ENCODE measurements at regions not wholly inside any gene's neighbourhood (a gene's known extent, or its start where the extent isn't known, plus 50 kb on each side); places are given as distances from the start of the nearest gene placed in this dataset.

DNA sequence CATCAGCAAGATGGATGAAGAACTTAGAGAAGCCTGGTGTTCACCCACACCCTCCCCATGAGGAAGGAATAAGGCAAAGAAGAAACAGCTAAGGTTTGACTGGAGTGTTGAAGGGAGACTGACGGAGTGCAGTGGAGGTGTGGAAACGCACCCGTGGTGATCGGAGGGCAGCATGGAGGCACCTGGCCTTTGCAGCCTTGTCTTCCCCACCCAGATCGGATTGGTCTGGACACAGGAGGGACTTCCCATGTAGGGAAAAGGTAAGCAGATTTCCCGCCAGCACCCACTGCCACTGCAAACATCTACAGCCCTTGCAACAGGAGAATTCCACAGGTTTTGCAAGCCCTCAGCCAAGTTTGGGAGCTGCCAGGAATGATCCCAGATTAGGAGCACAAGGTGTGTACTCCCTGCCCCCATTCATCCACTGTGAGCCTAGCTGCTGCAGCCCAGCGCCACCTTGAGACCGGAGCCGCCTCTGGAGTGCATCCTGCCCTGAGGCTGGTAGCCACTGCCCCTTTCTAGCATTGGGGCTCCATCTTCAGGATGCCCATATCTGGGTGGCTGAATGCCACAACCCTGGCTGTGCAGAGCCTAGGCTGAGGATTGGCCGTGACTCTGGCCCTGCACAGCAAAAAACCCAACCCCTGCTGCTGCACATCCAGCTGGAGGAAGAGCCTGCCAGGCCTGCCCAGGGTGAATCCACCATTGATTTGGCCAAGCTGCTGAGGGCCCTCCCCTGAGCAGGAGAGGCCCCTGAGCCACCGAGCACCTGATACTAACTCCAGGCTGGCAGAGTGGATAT is 411.1 kb downstream of the TMEM121 start:
- Histone ChIP-seq H2BK12ac (ENCODE audit: low read depth, low read length) (no peak overlapping the region), H3K79me2 (ENCODE audit: control insufficient read depth in 1 of 2, insufficient read depth in 2 of 2, low read length in 2 of 2) (no peaks in the 10 kb centered on the region), H3K56ac (replicated peaks; ENCODE audit: insufficient read length, low read depth, low read length) (no peak overlapping the region), H3K4me2 (ENCODE audit: insufficient read depth in 1 of 2, low read depth in 2 of 2, low read length in 2 of 2) (no peak overlapping the region), H3K4ac (replicated peaks; ENCODE audit: insufficient read length, low read depth, low read length) (no peak overlapping the region), H4K8ac (ENCODE audit: extremely low read depth, insufficient read depth, low read length) (no peak overlapping the region), H2BK15ac (ENCODE audit: low read length) (no peak overlapping the region), H3K4me1 (replicated peaks in 1 of 4; ENCODE audit: control insufficient read depth in 3 of 4, insufficient read depth in 4 of 4, low read length in 3 of 4) (no peaks in the 10 kb centered on the region), H2BK120ac (replicated peaks; ENCODE audit: low read depth, low read length) (no peak overlapping the region), H3K23me2 (ENCODE audit: low read depth, low read length) (no peaks in the 10 kb centered on the region), H2BK20ac (ENCODE audit: low read length) (no peak overlapping the region), H3K18ac (ENCODE audit: extremely low read depth, low read length) (no peak overlapping the region), H3K9ac (replicated peaks in 1 of 4; ENCODE audit: extremely low read depth in 1 of 4, low read depth in 3 of 4, low read length in 3 of 4) (no peak overlapping the region), H2AFZ (ENCODE audit: low read length) (no peak overlapping the region), H4K91ac (replicated peaks; ENCODE audit: insufficient read length, low read length) (no peak overlapping the region), H2BK5ac (ENCODE audit: low read depth, low read length) (no peak overlapping the region), H4K5ac (ENCODE audit: insufficient read length, low read depth, low read length) (no peak overlapping the region), H3K27me3 (replicated peaks in 1 of 4; ENCODE audit: control insufficient read depth in 3 of 4, extremely low read depth in 1 of 4, insufficient read depth in 3 of 4, low read length in 3 of 4) (no peaks in the 10 kb centered on the region), H3K36me3 (ENCODE audit: control insufficient read depth in 2 of 4, insufficient read depth in 4 of 4, low read length in 3 of 4) (no peaks in the 10 kb centered on the region), H3K9me3 (ENCODE audit: insufficient read depth in 2 of 2, low read depth in 1 of 2, low read length in 1 of 2) (peaks cover 67 to 82% of the 10 kb centered on the region in 2 experiments), H3K27ac (ENCODE audit: low read depth, low read length) (no peak overlapping the region), H3K14ac (ENCODE audit: insufficient read length) (no peak overlapping the region), H3K23ac (ENCODE audit: insufficient read length) (no peak overlapping the region), H3K79me1 (ENCODE audit: low read depth, low read length) (no peaks in the 10 kb centered on the region), H4K20me1 (replicated peaks in 1 of 2; ENCODE audit: control insufficient read depth in 1 of 2, insufficient read depth in 2 of 2, low read length in 2 of 2) (no peaks in the 10 kb centered on the region), H3K4me3 (ENCODE audit: extremely low read depth in 1 of 4, insufficient read depth in 2 of 4, low read depth in 3 of 4, low read length in 4 of 4) (no peak overlapping the region), H2AK5ac (ENCODE audit: low read depth, low read length) (no peak overlapping the region)
- ChIA-PET CTCF (ENCODE audit: partially characterized antibody) (no interaction called here), POLR2A (ENCODE audit: partially characterized antibody) (no interaction called here)
- DNase-seq (ENCODE audit: low read depth in 1 of 2, low spot score in 2 of 2), result no peak
- 80% methylated on average over 11 of the region's 11 CpGs; no CpG with 5 or more reads in 1 of the 2 experiments for WGBS, 2 experiments (ENCODE audit: extremely low coverage in 1 of 2, insufficient coverage in 1 of 2, insufficient read length in 1 of 2, insufficient replicate concordance in 2 of 2, low coverage in 1 of 2, low lambda C conversion rate in 2 of 2, missing lambda C conversion rate in 1 of 2)
- no peak for FAIRE-seq
- TF ChIP-seq TEAD4 (IDR thresholded peaks at IDR 0.05; ENCODE audit: low read depth, low read length) (no peak), PHF8 (conservative IDR thresholded peaks at IDR 0.05; ENCODE audit: low read depth, low read length) (no peak), NANOG (IDR thresholded peaks at IDR 0.05; ENCODE audit: insufficient read depth, low read depth, low read length, poor library complexity, severe bottlenecking) (no peak), ZNF274 (IDR thresholded peaks at IDR 0.05; ENCODE audit: borderline replicate concordance, extremely low read depth, low read length) (no peak), POLR2AphosphoS5 (IDR thresholded peaks at IDR 0.05; ENCODE audit: low read depth, low read length) (no peak), EZH2 (IDR thresholded peaks at IDR 0.05; ENCODE audit: low read depth, low read length, severe bottlenecking) (no peak), TBP (IDR thresholded peaks at IDR 0.05; ENCODE audit: low read depth, low read length) (no peak)
- TF ChIP-seq, protein P1, sequence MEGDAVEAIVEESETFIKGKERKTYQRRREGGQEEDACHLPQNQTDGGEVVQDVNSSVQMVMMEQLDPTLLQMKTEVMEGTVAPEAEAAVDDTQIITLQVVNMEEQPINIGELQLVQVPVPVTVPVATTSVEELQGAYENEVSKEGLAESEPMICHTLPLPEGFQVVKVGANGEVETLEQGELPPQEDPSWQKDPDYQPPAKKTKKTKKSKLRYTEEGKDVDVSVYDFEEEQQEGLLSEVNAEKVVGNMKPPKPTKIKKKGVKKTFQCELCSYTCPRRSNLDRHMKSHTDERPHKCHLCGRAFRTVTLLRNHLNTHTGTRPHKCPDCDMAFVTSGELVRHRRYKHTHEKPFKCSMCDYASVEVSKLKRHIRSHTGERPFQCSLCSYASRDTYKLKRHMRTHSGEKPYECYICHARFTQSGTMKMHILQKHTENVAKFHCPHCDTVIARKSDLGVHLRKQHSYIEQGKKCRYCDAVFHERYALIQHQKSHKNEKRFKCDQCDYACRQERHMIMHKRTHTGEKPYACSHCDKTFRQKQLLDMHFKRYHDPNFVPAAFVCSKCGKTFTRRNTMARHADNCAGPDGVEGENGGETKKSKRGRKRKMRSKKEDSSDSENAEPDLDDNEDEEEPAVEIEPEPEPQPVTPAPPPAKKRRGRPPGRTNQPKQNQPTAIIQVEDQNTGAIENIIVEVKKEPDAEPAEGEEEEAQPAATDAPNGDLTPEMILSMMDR (IDR thresholded peaks at IDR 0.05; ENCODE audit: control extremely low read depth in 1 of 3, insufficient read depth in 1 of 3, low read depth in 1 of 3, low read length in 3 of 3), result no peak
- TF ChIP-seq, protein P2, sequence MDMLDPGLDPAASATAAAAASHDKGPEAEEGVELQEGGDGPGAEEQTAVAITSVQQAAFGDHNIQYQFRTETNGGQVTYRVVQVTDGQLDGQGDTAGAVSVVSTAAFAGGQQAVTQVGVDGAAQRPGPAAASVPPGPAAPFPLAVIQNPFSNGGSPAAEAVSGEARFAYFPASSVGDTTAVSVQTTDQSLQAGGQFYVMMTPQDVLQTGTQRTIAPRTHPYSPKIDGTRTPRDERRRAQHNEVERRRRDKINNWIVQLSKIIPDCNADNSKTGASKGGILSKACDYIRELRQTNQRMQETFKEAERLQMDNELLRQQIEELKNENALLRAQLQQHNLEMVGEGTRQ (IDR thresholded peaks at IDR 0.05; ENCODE audit: low read length), result no peak

Measured in H1 (cell line).